ENCODE measurements at regions not wholly inside any gene's neighbourhood (a gene's known extent, or its start where the extent isn't known, plus 50 kb on each side); places are given as distances from the start of the nearest gene placed in this dataset.

GRCh38 chr22:48553694-48554308 is 1273.9 kb downstream of the BRD1 start:
- no peak for DNase-seq (ENCODE audit: extremely low read depth, low read depth)
- TF ChIP-seq, protein P1, sequence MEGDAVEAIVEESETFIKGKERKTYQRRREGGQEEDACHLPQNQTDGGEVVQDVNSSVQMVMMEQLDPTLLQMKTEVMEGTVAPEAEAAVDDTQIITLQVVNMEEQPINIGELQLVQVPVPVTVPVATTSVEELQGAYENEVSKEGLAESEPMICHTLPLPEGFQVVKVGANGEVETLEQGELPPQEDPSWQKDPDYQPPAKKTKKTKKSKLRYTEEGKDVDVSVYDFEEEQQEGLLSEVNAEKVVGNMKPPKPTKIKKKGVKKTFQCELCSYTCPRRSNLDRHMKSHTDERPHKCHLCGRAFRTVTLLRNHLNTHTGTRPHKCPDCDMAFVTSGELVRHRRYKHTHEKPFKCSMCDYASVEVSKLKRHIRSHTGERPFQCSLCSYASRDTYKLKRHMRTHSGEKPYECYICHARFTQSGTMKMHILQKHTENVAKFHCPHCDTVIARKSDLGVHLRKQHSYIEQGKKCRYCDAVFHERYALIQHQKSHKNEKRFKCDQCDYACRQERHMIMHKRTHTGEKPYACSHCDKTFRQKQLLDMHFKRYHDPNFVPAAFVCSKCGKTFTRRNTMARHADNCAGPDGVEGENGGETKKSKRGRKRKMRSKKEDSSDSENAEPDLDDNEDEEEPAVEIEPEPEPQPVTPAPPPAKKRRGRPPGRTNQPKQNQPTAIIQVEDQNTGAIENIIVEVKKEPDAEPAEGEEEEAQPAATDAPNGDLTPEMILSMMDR (IDR thresholded peaks at IDR 0.05; ENCODE audit: low read depth, low read length) = no peak

GRCh38 chr22:48553119-48553518 is 1274.6 kb downstream of the BRD1 start:
- no peak for DNase-seq (ENCODE audit: extremely low read depth, low read depth)
- TF ChIP-seq, protein P1 (IDR thresholded peaks at IDR 0.05; ENCODE audit: low read depth, low read length) = no peak

GRCh38 chr22:48551716-48552268 is 1275.9 kb downstream of the BRD1 start:
- no peak for DNase-seq (ENCODE audit: extremely low read depth, low read depth)
- TF ChIP-seq, protein P1 (IDR thresholded peaks at IDR 0.05; ENCODE audit: low read depth, low read length) = no peak

DNA sequence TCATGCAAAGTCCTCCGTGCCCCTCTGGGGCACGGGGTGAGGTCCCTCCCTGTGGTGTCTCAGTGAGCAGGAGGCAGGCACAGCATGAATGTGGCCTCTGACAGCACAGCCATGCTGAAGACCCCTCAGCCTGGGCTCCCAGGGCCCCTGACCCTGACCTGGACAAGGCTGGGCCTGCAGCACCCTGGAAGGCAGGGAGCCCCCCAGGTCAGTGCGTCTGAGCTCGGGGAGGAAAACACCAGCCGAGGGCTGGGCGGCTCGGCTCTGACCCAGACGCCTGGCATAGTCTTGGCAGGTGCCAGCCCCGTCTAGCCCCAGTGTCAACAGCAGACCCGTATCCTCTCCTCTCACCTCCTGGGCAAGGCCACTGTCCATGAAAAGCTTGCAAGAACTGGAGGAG is 1276.6 kb downstream of the BRD1 start:
- DNase-seq (ENCODE audit: extremely low read depth, low read depth) = no peak
- TF ChIP-seq, protein P1 (IDR thresholded peaks at IDR 0.05; ENCODE audit: low read depth, low read length) = no peak

- no peak for DNase-seq (ENCODE audit: extremely low read depth, low read depth)
- TF ChIP-seq, protein P1 (IDR thresholded peaks at IDR 0.05; ENCODE audit: low read depth, low read length) = no peak
Measured at GRCh38 chr22:48548391-48548790, 1279.3 kb downstream of the BRD1 start.

GRCh38 chr22:48547971-48548370 is 1279.7 kb downstream of the BRD1 start:
- no peak for DNase-seq (ENCODE audit: extremely low read depth, low read depth)
- TF ChIP-seq, protein P1 (IDR thresholded peaks at IDR 0.05; ENCODE audit: low read depth, low read length) = no peak

- no peak for DNase-seq (ENCODE audit: extremely low read depth, low read depth)
- TF ChIP-seq, protein P1 (IDR thresholded peaks at IDR 0.05; ENCODE audit: low read depth, low read length) = no peak
Measured at GRCh38 chr22:48546653-48547424, 1280.8 kb downstream of the BRD1 start.
